Astrocyte (in vitro differentiated cells and primary cell): ENCODE measurements at regions not wholly inside any gene's neighbourhood (a gene's known extent, or its start where the extent isn't known, plus 50 kb on each side); places are given as distances from the start of the nearest gene placed in this dataset.

Experiments used
- DNase-seq: peaks from one replicate; pipeline ENCODE4 v3.0.0-alpha.2; 2010; ENCODE audit warnings: low read depth
- FAIRE-seq: peaks from 2 replicates; lab custom pipeline; 2011; peaks lifted over from hg19 to GRCh38; lab: Jason Lieb, UNC
- H2AFZ ChIP-seq: 2 replicates; pipeline ENCODE4 v1.6.0; 2012; ENCODE audit warnings: low read depth, low read length, inconsistent platforms
- H3K27ac ChIP-seq: 2 replicates; pipeline ENCODE4 v1.5.1; 2011; ENCODE audit warnings: low read depth, low read length, inconsistent platforms
- H3K27me3 ChIP-seq: 2 replicates; pipeline ENCODE4 v1.6.0; 2011; ENCODE audit warnings: low read length, inconsistent platforms; ENCODE audit not compliant: insufficient read depth
- H3K36me3 ChIP-seq: 2 replicates; pipeline ENCODE4 v1.5.1; 2011; ENCODE audit warnings: low read length, inconsistent platforms; ENCODE audit not compliant: insufficient read depth
- H3K4me1 ChIP-seq: 2 replicates; pipeline ENCODE4 v1.5.1; 2011; ENCODE audit warnings: low read length, inconsistent platforms; ENCODE audit not compliant: insufficient read depth
- H3K4me2 ChIP-seq: 2 replicates; pipeline ENCODE4 v1.6.0; 2012; ENCODE audit warnings: low read length, inconsistent platforms
- H3K4me3 ChIP-seq: 2 replicates; pipeline ENCODE4 v1.5.1; 2011; ENCODE audit warnings: low read depth, mild to moderate bottlenecking, low read length, inconsistent platforms; ENCODE audit not compliant: insufficient read depth
- H3K79me2 ChIP-seq: 2 replicates; pipeline ENCODE4 v1.6.0; 2012; ENCODE audit warnings: mild to moderate bottlenecking, low read length, inconsistent platforms; ENCODE audit not compliant: insufficient read depth
- H3K9ac ChIP-seq: 2 replicates; pipeline ENCODE4 v1.6.0; 2012; ENCODE audit warnings: mild to moderate bottlenecking, low read length, inconsistent platforms
- H3K9me3 ChIP-seq: 2 replicates; pipeline ENCODE4 v1.5.1; 2012; ENCODE audit warnings: low read depth, mild to moderate bottlenecking, low read length, inconsistent platforms; ENCODE audit not compliant: insufficient read depth
- H4K20me1 ChIP-seq: 2 replicates; pipeline ENCODE4 v1.6.0; 2012; ENCODE audit warnings: low read length, inconsistent platforms; ENCODE audit not compliant: insufficient read depth
- H3K27ac Mint-ChIP-seq: one replicate; pipeline ENCODE4 v1.8.0; 2021; ENCODE audit warnings: mild to moderate bottlenecking, mixed read lengths; ENCODE audit not compliant: unreplicated experiment
- H3K27me3 Mint-ChIP-seq: one replicate; pipeline ENCODE4 v1.8.0; 2021; ENCODE audit warnings: low read depth, mixed read lengths; ENCODE audit not compliant: unreplicated experiment
- H3K36me3 Mint-ChIP-seq: one replicate; pipeline ENCODE4 v1.8.0; 2021; ENCODE audit warnings: low read depth, mixed read lengths; ENCODE audit not compliant: unreplicated experiment
- H3K4me1 Mint-ChIP-seq: one replicate; pipeline ENCODE4 v1.8.0; 2021; ENCODE audit warnings: low read depth, mixed read lengths; ENCODE audit not compliant: unreplicated experiment
- H3K4me3 Mint-ChIP-seq: one replicate; pipeline ENCODE4 v1.8.0; 2021; ENCODE audit warnings: mild to moderate bottlenecking, moderate library complexity, mixed read lengths; ENCODE audit not compliant: unreplicated experiment
- H3K9me3 Mint-ChIP-seq: one replicate; pipeline ENCODE4 v1.8.0; 2021; ENCODE audit warnings: mild to moderate bottlenecking, mixed read lengths; ENCODE audit not compliant: unreplicated experiment
- CTCF ChIP-seq: IDR thresholded peaks from 2 replicates; pipeline ENCODE4 v1.5.1; 2011; ENCODE audit warnings: low read depth, mild to moderate bottlenecking, inconsistent platforms, low read length, moderate library complexity; ENCODE audit not compliant: insufficient read depth
- EZH2 ChIP-seq: IDR thresholded peaks from 2 replicates; pipeline ENCODE4 v1.6.1; 2012; ENCODE audit warnings: mild to moderate bottlenecking, low read length, inconsistent platforms; ENCODE audit not compliant: insufficient read depth

GRCh38 chr5:165620394-165620793 lies 2115.0 kb downstream of the MAT2B start:
- Histone ChIP-seq H3K79me2 (no peaks in the 10 kb centered on the region), H4K20me1 (no peaks in the 10 kb centered on the region), H2AFZ (no peak overlapping the region), H3K27me3 (no peaks in the 10 kb centered on the region), H3K4me2 (no peak overlapping the region), H3K4me1 (no peaks in the 10 kb centered on the region), H3K9me3 (no peaks in the 10 kb centered on the region), H3K9ac (no peak overlapping the region), H3K36me3 (no peaks in the 10 kb centered on the region), H3K27ac (no peak overlapping the region), H3K4me3 (no peak overlapping the region)
- FAIRE-seq (no peak), DNase-seq (peak; percentile 96)
- Mint-ChIP-seq H3K27me3 (no peaks in the 10 kb centered on the region), H3K27ac (no peak overlapping the region), H3K9me3 (peaks cover 1% of the 10 kb centered on the region), H3K36me3 (no peaks in the 10 kb centered on the region), H3K4me1 (no peaks in the 10 kb centered on the region), H3K4me3 (no peak overlapping the region)
- TF ChIP-seq CTCF (no peak), EZH2 (no peak)

DNA sequence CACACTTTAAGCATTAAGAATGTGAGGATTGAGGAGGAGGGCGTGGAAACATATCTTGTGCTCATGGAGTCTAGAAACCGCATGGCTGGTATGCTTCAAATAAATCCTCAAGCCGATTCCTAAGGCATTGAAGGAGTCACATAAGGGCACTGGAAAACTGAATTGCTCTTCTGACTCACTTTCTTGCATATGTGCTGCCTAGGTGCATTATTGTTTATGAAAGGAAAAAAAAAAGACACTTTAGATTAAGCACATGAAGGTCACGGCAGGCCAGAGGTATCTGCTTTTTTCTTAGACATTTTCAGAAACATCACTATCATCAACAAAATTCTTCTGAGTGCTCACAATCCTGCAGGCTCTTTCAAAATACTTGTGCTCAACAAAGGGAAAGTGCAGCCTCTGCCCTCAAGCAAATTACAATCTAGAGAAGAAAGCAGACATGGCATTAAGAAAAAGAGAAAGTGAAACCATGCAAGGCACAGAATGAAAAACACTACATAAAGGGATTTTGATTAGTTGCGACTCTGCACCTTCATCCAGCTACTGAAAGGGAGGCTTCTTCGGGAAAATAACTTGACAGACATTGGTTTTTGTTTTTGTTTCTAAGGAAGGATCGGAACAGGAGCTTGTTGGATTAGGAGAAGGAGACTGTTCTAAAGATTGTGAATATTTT lies 2117.6 kb downstream of the MAT2B start:
- no peaks in the 10 kb centered on the region for H3K9me3 ChIP-seq
- Mint-ChIP-seq H3K9me3 (peaks cover 1% of the 10 kb centered on the region), H3K4me1 (peaks cover 2% of the 10 kb centered on the region), H3K4me3 (no peak overlapping the region), H3K27ac (no peak overlapping the region), H3K36me3 (no peaks in the 10 kb centered on the region), H3K27me3 (no peaks in the 10 kb centered on the region)
- no peaks in the 10 kb centered on the region for H3K36me3 ChIP-seq
- H3K9ac ChIP-seq: peak overlapping the region; percentile 19
- H3K79me2 ChIP-seq: no peaks in the 10 kb centered on the region
- peak overlapping the region; percentile 58 for H3K4me2 ChIP-seq
- FAIRE-seq (no peak), DNase-seq (no peak)
- no peaks in the 10 kb centered on the region for H4K20me1 ChIP-seq
- no peaks in the 10 kb centered on the region for H3K27me3 ChIP-seq
- no peak overlapping the region for H3K4me3 ChIP-seq
- no peak overlapping the region for H2AFZ ChIP-seq
- no peaks in the 10 kb centered on the region for H3K4me1 ChIP-seq
- TF ChIP-seq CTCF (no peak), EZH2 (no peak)
- H3K27ac ChIP-seq: no peak overlapping the region

GRCh38 chr5:165624166-165624946 lies 2118.9 kb downstream of the MAT2B start:
- H3K27me3 Mint-ChIP-seq: no peaks in the 10 kb centered on the region
- no peaks in the 10 kb centered on the region for H3K79me2 ChIP-seq
- H3K36me3 Mint-ChIP-seq: no peaks in the 10 kb centered on the region
- H3K4me1 ChIP-seq: no peaks in the 10 kb centered on the region
- H3K9ac ChIP-seq: no peak overlapping the region
- no peaks in the 10 kb centered on the region for H3K36me3 ChIP-seq
- H4K20me1 ChIP-seq: no peaks in the 10 kb centered on the region
- no peaks in the 10 kb centered on the region for H3K9me3 ChIP-seq
- no peak for TF ChIP-seq EZH2
- no peak for TF ChIP-seq CTCF
- no peak overlapping the region for H3K27ac ChIP-seq
- FAIRE-seq (no peak), DNase-seq (no peak)
- H3K4me3 ChIP-seq: no peak overlapping the region
- H2AFZ ChIP-seq: no peak overlapping the region
- H3K27ac Mint-ChIP-seq: no peak overlapping the region
- H3K4me3 Mint-ChIP-seq: no peak overlapping the region
- H3K4me2 ChIP-seq: no peak overlapping the region
- peaks cover 1% of the 10 kb centered on the region for H3K9me3 Mint-ChIP-seq
- peaks cover 2% of the 10 kb centered on the region for H3K4me1 Mint-ChIP-seq
- no peaks in the 10 kb centered on the region for H3K27me3 ChIP-seq
